WTC11 (cell line): ENCODE measurements at regions not wholly inside any gene's neighbourhood (a gene's known extent, or its start where the extent isn't known, plus 50 kb on each side); places are given as distances from the start of the nearest gene placed in this dataset.

Experiments
- USF1 ChIP-seq: sonication (generic); formaldehyde crosslinking; IDR thresholded peaks from 2 replicates; pipeline ENCODE4 v1.8.0; 2022; ENCODE audit warnings: mild to moderate bottlenecking, missing genetic modification reagents
- TF ChIP-seq, protein P1 (sequence below): fragments of 200-600 bp; IDR thresholded peaks from 2 replicates; pipeline ENCODE4 v1.8.0; 2022; ENCODE audit warnings: antibody characterized with exemption

DNA sequence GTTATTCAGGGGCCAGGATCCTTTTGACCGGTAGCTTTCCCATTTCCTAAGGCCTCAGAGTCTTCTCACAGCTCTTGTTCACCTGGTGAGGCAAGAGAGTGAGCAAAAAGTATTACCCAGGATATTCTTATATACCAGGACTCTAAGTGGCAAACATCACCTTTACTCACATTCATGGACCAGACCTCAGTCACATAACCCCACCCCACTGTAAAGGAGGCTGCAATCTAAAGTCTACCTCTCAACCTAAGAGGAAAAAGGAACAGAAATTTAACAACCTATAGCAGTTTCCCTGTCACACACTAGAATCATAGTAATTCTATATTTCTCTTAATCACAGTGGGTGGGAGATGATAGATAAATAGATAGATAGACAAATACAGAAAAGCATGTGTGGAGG is 176.0 kb upstream of the PTPRZ1 start:
- TF ChIP-seq, protein P1, sequence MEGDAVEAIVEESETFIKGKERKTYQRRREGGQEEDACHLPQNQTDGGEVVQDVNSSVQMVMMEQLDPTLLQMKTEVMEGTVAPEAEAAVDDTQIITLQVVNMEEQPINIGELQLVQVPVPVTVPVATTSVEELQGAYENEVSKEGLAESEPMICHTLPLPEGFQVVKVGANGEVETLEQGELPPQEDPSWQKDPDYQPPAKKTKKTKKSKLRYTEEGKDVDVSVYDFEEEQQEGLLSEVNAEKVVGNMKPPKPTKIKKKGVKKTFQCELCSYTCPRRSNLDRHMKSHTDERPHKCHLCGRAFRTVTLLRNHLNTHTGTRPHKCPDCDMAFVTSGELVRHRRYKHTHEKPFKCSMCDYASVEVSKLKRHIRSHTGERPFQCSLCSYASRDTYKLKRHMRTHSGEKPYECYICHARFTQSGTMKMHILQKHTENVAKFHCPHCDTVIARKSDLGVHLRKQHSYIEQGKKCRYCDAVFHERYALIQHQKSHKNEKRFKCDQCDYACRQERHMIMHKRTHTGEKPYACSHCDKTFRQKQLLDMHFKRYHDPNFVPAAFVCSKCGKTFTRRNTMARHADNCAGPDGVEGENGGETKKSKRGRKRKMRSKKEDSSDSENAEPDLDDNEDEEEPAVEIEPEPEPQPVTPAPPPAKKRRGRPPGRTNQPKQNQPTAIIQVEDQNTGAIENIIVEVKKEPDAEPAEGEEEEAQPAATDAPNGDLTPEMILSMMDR: no peak
- TF ChIP-seq USF1 (CRISPR knock-in tag): no peak
